Esophagus (tissue), 2 donors: ENCODE measurements at regions not wholly inside any gene's neighbourhood (a gene's known extent, or its start where the extent isn't known, plus 50 kb on each side); places are given as distances from the start of the nearest gene placed in this dataset.

Source experiments
- H3K27ac ChIP-seq, 2 donors: one replicate each; pipeline ENCODE4 v1.5.1; 2013; ENCODE audit warnings: low read depth in 2 of 2, mild to moderate bottlenecking in 2 of 2, inconsistent platforms in 1 of 2, low read length in 1 of 2, moderate library complexity in 1 of 2
- H3K27me3 ChIP-seq, 2 donors: one replicate each; pipeline ENCODE4 v1.6.1; 2013; ENCODE audit warnings: low read length in 2 of 2, control low read depth in 1 of 2, mild to moderate bottlenecking in 1 of 2; ENCODE audit not compliant: insufficient read depth in 2 of 2, control insufficient read depth in 1 of 2
- H3K36me3 ChIP-seq, 2 donors: one replicate each; pipeline ENCODE4 v1.6.1; 2013; ENCODE audit warnings: low read length in 1 of 2; ENCODE audit not compliant: control insufficient read depth in 2 of 2, insufficient read depth in 2 of 2
- H3K4me1 ChIP-seq, 2 donors: one replicate each; pipeline ENCODE4 v1.6.1; 2013; ENCODE audit warnings: low read length in 1 of 2; ENCODE audit not compliant: control insufficient read depth in 2 of 2, insufficient read depth in 2 of 2
- H3K4me3 ChIP-seq, 2 donors: one replicate each; pipeline ENCODE4 v1.5.1; 2013; ENCODE audit warnings: low read length in 2 of 2, mild to moderate bottlenecking in 2 of 2, low read depth in 1 of 2, moderate library complexity in 1 of 2
- H3K9me3 ChIP-seq, 2 donors: one replicate each; pipeline ENCODE4 v1.6.1; 2013; ENCODE audit warnings: mild to moderate bottlenecking in 2 of 2, low read depth in 1 of 2, low read length in 1 of 2, moderate library complexity in 1 of 2; ENCODE audit not compliant: control insufficient read depth in 2 of 2, insufficient read depth in 1 of 2
- WGBS, 2 donors: extraction: QIAGEN DNeasy Blood & Tissue Kit; methylation state at CpG; one replicate each; pipeline ENCODE4 v1.1.7; 2013; 5-methylcytosine and 5-hydroxymethylcytosine counted together
- donor health status: healthy with polysubstance abuse.
- donor health status: Bipolar disorder and iron deficiency.

GRCh38 chr3:82085851-82086475, 324.5 kb upstream of the GBE1 start:
- no peak overlapping the region for H3K27ac ChIP-seq
- H3K36me3 ChIP-seq: no peaks in the 10 kb centered on the region
- H3K4me1 ChIP-seq: no peaks in the 10 kb centered on the region
- no peak overlapping the region for H3K4me3 ChIP-seq
- no peaks in the 10 kb centered on the region for H3K27me3 ChIP-seq
- 75 to 85% methylated on average over 5 of the region's 5 CpGs for WGBS, 2 donors
- H3K9me3 ChIP-seq: no peaks in the 10 kb centered on the region

GRCh38 chr3:82085356-82085755, 323.9 kb upstream of the GBE1 start:
- no peak overlapping the region for H3K27ac ChIP-seq
- H3K36me3 ChIP-seq: no peaks in the 10 kb centered on the region
- no peak overlapping the region for H3K4me3 ChIP-seq
- WGBS, 2 donors: 72 to 74% methylated on average over 3 of the region's 3 CpGs
- H3K27me3 ChIP-seq: no peaks in the 10 kb centered on the region
- H3K9me3 ChIP-seq: no peaks in the 10 kb centered on the region
- no peaks in the 10 kb centered on the region for H3K4me1 ChIP-seq

GRCh38 chr3:82084824-82085223, 323.4 kb upstream of the GBE1 start:
- Histone ChIP-seq H3K27me3 (no peaks in the 10 kb centered on the region), H3K9me3 (no peaks in the 10 kb centered on the region), H3K27ac (no peak overlapping the region), H3K4me1 (no peaks in the 10 kb centered on the region), H3K36me3 (no peaks in the 10 kb centered on the region), H3K4me3 (no peak overlapping the region)
- WGBS, 2 donors: 71 to 75% methylated on average over 1 of the region's 1 CpG

GRCh38 chr3:82082796-82083195, 321.4 kb upstream of the GBE1 start:
- H3K4me3 ChIP-seq: no peak overlapping the region
- no peaks in the 10 kb centered on the region for H3K9me3 ChIP-seq
- H3K27ac ChIP-seq: no peak overlapping the region
- no peaks in the 10 kb centered on the region for H3K4me1 ChIP-seq
- no peaks in the 10 kb centered on the region for H3K36me3 ChIP-seq
- H3K27me3 ChIP-seq: no peaks in the 10 kb centered on the region

- H3K27ac ChIP-seq: no peak overlapping the region
- H3K27me3 ChIP-seq: no peaks in the 10 kb centered on the region
- H3K4me3 ChIP-seq: no peak overlapping the region
- H3K9me3 ChIP-seq: no peaks in the 10 kb centered on the region
- H3K36me3 ChIP-seq: no peaks in the 10 kb centered on the region
- no peaks in the 10 kb centered on the region for H3K4me1 ChIP-seq
- WGBS, 2 donors: 84 to 90% methylated on average over 2 of the region's 2 CpGs
These were observed 319.9 kb upstream of the GBE1 start for GRCh38 chr3:82081351-82081750.

- Histone ChIP-seq H3K36me3 (no peaks in the 10 kb centered on the region), H3K27ac (no peak overlapping the region), H3K9me3 (no peaks in the 10 kb centered on the region), H3K4me3 (no peak overlapping the region), H3K27me3 (no peaks in the 10 kb centered on the region), H3K4me1 (no peaks in the 10 kb centered on the region)
- WGBS, 2 donors: 57 to 59% methylated on average over 3 of the region's 3 CpGs
These were observed 319.3 kb upstream of the GBE1 start for GRCh38 chr3:82080792-82081191.

- Histone ChIP-seq H3K27me3 (no peaks in the 10 kb centered on the region), H3K9me3 (no peaks in the 10 kb centered on the region), H3K36me3 (no peaks in the 10 kb centered on the region), H3K27ac (no peak overlapping the region), H3K4me1 (no peaks in the 10 kb centered on the region), H3K4me3 (no peak overlapping the region)
- WGBS, 2 donors: 58 to 72% methylated on average over 3 of the region's 3 CpGs
These were observed 318.8 kb upstream of the GBE1 start for GRCh38 chr3:82080261-82080660.

- no peak overlapping the region for H3K27ac ChIP-seq
- H3K36me3 ChIP-seq: no peaks in the 10 kb centered on the region
- no peaks in the 10 kb centered on the region for H3K27me3 ChIP-seq
- no peak overlapping the region for H3K4me3 ChIP-seq
- H3K9me3 ChIP-seq: no peaks in the 10 kb centered on the region
- H3K4me1 ChIP-seq: no peaks in the 10 kb centered on the region
- 70 to 76% methylated on average over 5 of the region's 5 CpGs for WGBS, 2 donors
These were observed 318.0 kb upstream of the GBE1 start for GRCh38 chr3:82079335-82079890.

- Histone ChIP-seq H3K4me3 (no peak overlapping the region), H3K36me3 (no peaks in the 10 kb centered on the region), H3K27me3 (no peaks in the 10 kb centered on the region), H3K27ac (no peak overlapping the region), H3K4me1 (no peaks in the 10 kb centered on the region), H3K9me3 (no peaks in the 10 kb centered on the region)
- WGBS, 2 donors: 80 to 90% methylated on average over 3 of the region's 3 CpGs
These were observed 316.8 kb upstream of the GBE1 start for GRCh38 chr3:82078246-82078645.

- no peak overlapping the region for H3K27ac ChIP-seq
- no peaks in the 10 kb centered on the region for H3K4me1 ChIP-seq
- no peaks in the 10 kb centered on the region for H3K27me3 ChIP-seq
- H3K36me3 ChIP-seq: no peaks in the 10 kb centered on the region
- H3K4me3 ChIP-seq: no peak overlapping the region
- WGBS, 2 donors: 51 to 57% methylated on average over 7 of the region's 7 CpGs
- H3K9me3 ChIP-seq: no peaks in the 10 kb centered on the region
These were observed 306.0 kb upstream of the GBE1 start for GRCh38 chr3:82067420-82067819.
